MM.1S (cell line): ENCODE measurements at regions not wholly inside any gene's neighbourhood (a gene's known extent, or its start where the extent isn't known, plus 50 kb on each side); places are given as distances from the start of the nearest gene placed in this dataset.

ENCODE experiments used
- DNase-seq: peaks from one replicate; pipeline ENCODE4 v3.0.0-alpha.2; 2015
- H2AFZ ChIP-seq: fragments of 300-600 bp; sonication (generic); 2 replicates; pipeline ENCODE4 v1.6.0; 2016; ENCODE audit warnings: antibody characterized with exemption, low read length
- H3F3A ChIP-seq: fragments of 300-600 bp; sonication (generic); 2 replicates; pipeline ENCODE4 v1.6.1; 2016; ENCODE audit warnings: mild to moderate bottlenecking, antibody characterized with exemption, low read length, moderate library complexity, mixed read lengths; ENCODE audit not compliant: insufficient read depth
- H3K27ac ChIP-seq: fragments of 300-600 bp; sonication (generic); 2 replicates; pipeline ENCODE4 v1.5.1; 2016; ENCODE audit warnings: mild to moderate bottlenecking, low read length
- H3K27me3 ChIP-seq: fragments of 300-600 bp; sonication (generic); replicated peaks from 2 replicates; pipeline ENCODE4 v1.6.0; 2016; ENCODE audit warnings: low read length; ENCODE audit not compliant: insufficient read depth
- H3K36me3 ChIP-seq: fragments of 300-600 bp; sonication (generic); replicated peaks from 2 replicates; pipeline ENCODE4 v1.6.1; 2016; ENCODE audit warnings: mild to moderate bottlenecking, low read length, mixed read lengths; ENCODE audit not compliant: insufficient read depth
- H3K4me1 ChIP-seq: fragments of 300-600 bp; sonication (generic); 2 replicates; pipeline ENCODE4 v1.6.1; 2016; ENCODE audit warnings: low read length, mixed read lengths
- H3K4me2 ChIP-seq: fragments of 300-600 bp; sonication (generic); 2 replicates; pipeline ENCODE4 v1.6.0; 2016; ENCODE audit warnings: low read depth, low read length
- H3K4me3 ChIP-seq: fragments of 300-600 bp; sonication (generic); 2 replicates; pipeline ENCODE4 v1.5.1; 2016; ENCODE audit warnings: low read length, mixed read lengths
- H3K79me2 ChIP-seq: fragments of 300-600 bp; sonication (generic); 2 replicates; pipeline ENCODE4 v1.6.1; 2016; ENCODE audit warnings: mixed run types, low read length, mixed read lengths
- H3K9ac ChIP-seq: fragments of 300-600 bp; sonication (generic); 2 replicates; pipeline ENCODE4 v1.6.1; 2016; ENCODE audit warnings: low read length, mixed read lengths
- H3K9me2 ChIP-seq: fragments of 300-600 bp; sonication (generic); replicated peaks from 2 replicates; pipeline ENCODE4 v1.6.1; 2016; ENCODE audit warnings: mild to moderate bottlenecking, low read length, mixed read lengths; ENCODE audit not compliant: insufficient read depth
- H3K9me3 ChIP-seq: fragments of 300-600 bp; sonication (generic); replicated peaks from 2 replicates; pipeline ENCODE4 v1.6.1; 2016; ENCODE audit warnings: mild to moderate bottlenecking, low read length, mixed read lengths; ENCODE audit not compliant: insufficient read depth
- H4K20me1 ChIP-seq: fragments of 300-600 bp; sonication (generic); 2 replicates; pipeline ENCODE4 v1.6.1; 2016; ENCODE audit warnings: mild to moderate bottlenecking, low read length, moderate library complexity, mixed read lengths; ENCODE audit not compliant: insufficient read depth
- EZH2 ChIP-seq: fragments of 300-600 bp; sonication (generic); optimal IDR thresholded peaks from 2 replicates; pipeline ENCODE3; 2017; ENCODE audit warnings: low read depth, mild to moderate bottlenecking, antibody characterized with exemption, low read length, mixed read lengths
- EZH2phosphoT487 ChIP-seq: fragments of 300-600 bp; sonication (generic); IDR thresholded peaks from 2 replicates; pipeline ENCODE4 v1.6.1; 2018; ENCODE audit warnings: antibody characterized with exemption, low read length
- TF ChIP-seq, protein P1 (sequence below): fragments of 300-600 bp; sonication (generic); IDR thresholded peaks from 2 replicates; pipeline ENCODE4 v1.5.1; 2016; ENCODE audit warnings: antibody characterized with exemption, low read length, mixed read lengths

GRCh38 chr10:23715363-23715762, 276.5 kb downstream of the OTUD1 start:
- H3K9me2 ChIP-seq = no peaks in the 10 kb centered on the region
- H3K4me1 ChIP-seq = no peaks in the 10 kb centered on the region
- no peaks in the 10 kb centered on the region for H3K27me3 ChIP-seq
- no peak overlapping the region for H3K4me3 ChIP-seq
- H2AFZ ChIP-seq = no peak overlapping the region
- H4K20me1 ChIP-seq = no peaks in the 10 kb centered on the region
- H3K79me2 ChIP-seq = no peaks in the 10 kb centered on the region
- H3K27ac ChIP-seq = no peak overlapping the region
- DNase-seq = no peak
- H3K9ac ChIP-seq = no peak overlapping the region
- no peak overlapping the region for H3K4me2 ChIP-seq
- H3K9me3 ChIP-seq = no peaks in the 10 kb centered on the region
- TF ChIP-seq, protein P1, sequence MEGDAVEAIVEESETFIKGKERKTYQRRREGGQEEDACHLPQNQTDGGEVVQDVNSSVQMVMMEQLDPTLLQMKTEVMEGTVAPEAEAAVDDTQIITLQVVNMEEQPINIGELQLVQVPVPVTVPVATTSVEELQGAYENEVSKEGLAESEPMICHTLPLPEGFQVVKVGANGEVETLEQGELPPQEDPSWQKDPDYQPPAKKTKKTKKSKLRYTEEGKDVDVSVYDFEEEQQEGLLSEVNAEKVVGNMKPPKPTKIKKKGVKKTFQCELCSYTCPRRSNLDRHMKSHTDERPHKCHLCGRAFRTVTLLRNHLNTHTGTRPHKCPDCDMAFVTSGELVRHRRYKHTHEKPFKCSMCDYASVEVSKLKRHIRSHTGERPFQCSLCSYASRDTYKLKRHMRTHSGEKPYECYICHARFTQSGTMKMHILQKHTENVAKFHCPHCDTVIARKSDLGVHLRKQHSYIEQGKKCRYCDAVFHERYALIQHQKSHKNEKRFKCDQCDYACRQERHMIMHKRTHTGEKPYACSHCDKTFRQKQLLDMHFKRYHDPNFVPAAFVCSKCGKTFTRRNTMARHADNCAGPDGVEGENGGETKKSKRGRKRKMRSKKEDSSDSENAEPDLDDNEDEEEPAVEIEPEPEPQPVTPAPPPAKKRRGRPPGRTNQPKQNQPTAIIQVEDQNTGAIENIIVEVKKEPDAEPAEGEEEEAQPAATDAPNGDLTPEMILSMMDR = no peak
- TF ChIP-seq EZH2 (no peak), EZH2phosphoT487 (no peak)
- H3K36me3 ChIP-seq = no peaks in the 10 kb centered on the region
- no peaks in the 10 kb centered on the region for H3F3A ChIP-seq

GRCh38 chr10:23717913-23718312, 279.0 kb downstream of the OTUD1 start:
- Histone ChIP-seq H4K20me1 (no peaks in the 10 kb centered on the region), H3K27ac (no peak overlapping the region), H3K27me3 (no peaks in the 10 kb centered on the region), H3K79me2 (no peaks in the 10 kb centered on the region), H2AFZ (no peak overlapping the region), H3K4me3 (no peak overlapping the region), H3K9ac (no peak overlapping the region), H3K36me3 (no peaks in the 10 kb centered on the region), H3K4me2 (no peak overlapping the region), H3K4me1 (no peaks in the 10 kb centered on the region), H3F3A (no peaks in the 10 kb centered on the region), H3K9me3 (no peaks in the 10 kb centered on the region), H3K9me2 (no peaks in the 10 kb centered on the region)
- no peak for DNase-seq
- TF ChIP-seq, protein P1 = no peak
- TF ChIP-seq EZH2 (no peak), EZH2phosphoT487 (no peak)

DNA sequence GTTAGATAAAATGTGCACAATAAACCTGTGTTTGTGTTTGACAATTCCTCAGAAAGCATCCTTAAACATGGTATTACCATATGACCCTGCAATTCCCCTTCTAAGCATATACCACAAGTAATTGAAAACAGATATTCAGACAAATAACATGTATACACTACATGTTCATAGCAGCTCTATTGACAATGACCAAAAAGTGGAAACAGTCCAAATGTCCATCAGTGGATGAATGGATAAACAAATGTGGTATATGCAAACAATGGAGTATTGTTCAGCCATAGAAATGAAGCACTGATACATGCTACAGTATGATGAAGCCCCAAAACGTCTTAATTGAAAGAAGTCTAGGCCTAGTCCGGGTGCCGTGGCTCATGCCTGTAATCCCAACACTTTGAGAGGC, 280.1 kb downstream of the OTUD1 start:
- Histone ChIP-seq H3K79me2 (no peaks in the 10 kb centered on the region), H3K36me3 (no peaks in the 10 kb centered on the region), H3K9ac (no peak overlapping the region), H3K9me3 (no peaks in the 10 kb centered on the region), H3K9me2 (no peaks in the 10 kb centered on the region), H3K27ac (no peak overlapping the region), H3K4me3 (no peak overlapping the region), H3F3A (no peaks in the 10 kb centered on the region), H3K4me1 (no peaks in the 10 kb centered on the region), H3K27me3 (no peaks in the 10 kb centered on the region), H3K4me2 (no peak overlapping the region), H2AFZ (no peak overlapping the region), H4K20me1 (no peaks in the 10 kb centered on the region)
- no peak for TF ChIP-seq EZH2phosphoT487
- DNase-seq = no peak

DNA sequence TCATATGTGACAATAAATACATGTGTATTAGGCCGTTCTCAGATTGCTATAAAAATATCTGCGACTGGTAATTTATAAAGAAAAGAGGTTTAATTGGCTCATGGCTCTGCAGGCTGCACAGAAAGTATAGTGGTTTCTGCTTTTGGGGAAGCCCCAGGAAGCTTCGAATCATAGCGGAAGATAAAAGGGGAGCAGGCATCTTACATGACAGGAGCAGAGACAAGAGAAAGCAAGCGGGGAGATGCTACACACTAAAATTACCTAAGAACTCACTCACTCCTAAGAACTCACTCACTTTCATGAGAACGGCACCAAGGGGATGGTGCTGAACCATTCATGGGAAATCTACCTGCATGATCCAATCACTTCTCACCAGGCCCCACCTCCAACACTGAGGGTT, 284.9 kb downstream of the OTUD1 start:
- Histone ChIP-seq H3K9me2 (no peaks in the 10 kb centered on the region), H4K20me1 (no peaks in the 10 kb centered on the region), H3K27me3 (no peaks in the 10 kb centered on the region), H3K9me3 (no peaks in the 10 kb centered on the region), H3K27ac (no peak overlapping the region), H3K36me3 (no peaks in the 10 kb centered on the region), H3F3A (no peaks in the 10 kb centered on the region), H3K4me2 (no peak overlapping the region), H3K79me2 (no peaks in the 10 kb centered on the region), H3K4me3 (no peak overlapping the region), H2AFZ (no peak overlapping the region), H3K4me1 (no peaks in the 10 kb centered on the region), H3K9ac (no peak overlapping the region)
- no peak for DNase-seq
- TF ChIP-seq EZH2 (no peak), EZH2phosphoT487 (no peak)
- TF ChIP-seq, protein P1 = no peak
